Motor neuron (in vitro differentiated cells): ENCODE measurements at regions not wholly inside any gene's neighbourhood (a gene's known extent, or its start where the extent isn't known, plus 50 kb on each side); places are given as distances from the start of the nearest gene placed in this dataset.
"Not testable (repeated sequence)": the region's sequence is repeated elsewhere in the genome, so short reads cannot be mapped to it uniquely, and the experiment has no call there.

Source experiments
- ATAC-seq, 8 experiments: fragments of 200-7000 bp; cut with Tn5 transposase; replicated peaks in 6 of 8; 2 replicates each; pipeline ENCODE4 v1.8.0; 2021; ENCODE audit warnings: mild to moderate bottlenecking in 8 of 8, moderate library complexity in 8 of 8
- H3K27ac ChIP-seq, 2 donors: fragments of 250-450 bp; sonication (Bioruptor Pico); 2 replicates each; pipeline ENCODE4 v1.9.0; 2021; ENCODE audit warnings: antibody characterized with exemption in 2 of 2, mild to moderate bottlenecking in 2 of 2, moderate library complexity in 1 of 2
- H3K4me1 ChIP-seq, 2 donors: fragments of 250-450 bp; sonication (Bioruptor Pico); replicated peaks in 1 of 2; 2 replicates each; pipeline ENCODE4 v1.6.1; 2021; ENCODE audit warnings: antibody characterized with exemption in 2 of 2, mild to moderate bottlenecking in 2 of 2, moderate library complexity in 1 of 2
- H3K4me3 ChIP-seq, 5 donors: fragments of 250-450 bp; sonication (Bioruptor Pico); 2 replicates each; pipeline ENCODE4 v1.9.0; 2021; ENCODE audit warnings: antibody characterized with exemption in 5 of 5, mild to moderate bottlenecking in 5 of 5, moderate library complexity in 4 of 5
- WGBS, 10 experiments: fragments of 450-650 bp; shearing (Covaris generic); methylation state at CpG; one replicate each; pipeline ENCODE4 v1.0.0; 2022; 5-methylcytosine and 5-hydroxymethylcytosine counted together
- in situ Hi-C, 9 experiments: fragments of 400-800 bp; cut with MboI; loops; one replicate each; pipeline ENCODE4 v1.15.0; 2021; ENCODE audit warnings: low sequenced_read_pairs in 9 of 9, low pct_unique_long_range_greater_than_20kb in 2 of 9; ENCODE audit not compliant: unreplicated experiment in 9 of 9

DNA sequence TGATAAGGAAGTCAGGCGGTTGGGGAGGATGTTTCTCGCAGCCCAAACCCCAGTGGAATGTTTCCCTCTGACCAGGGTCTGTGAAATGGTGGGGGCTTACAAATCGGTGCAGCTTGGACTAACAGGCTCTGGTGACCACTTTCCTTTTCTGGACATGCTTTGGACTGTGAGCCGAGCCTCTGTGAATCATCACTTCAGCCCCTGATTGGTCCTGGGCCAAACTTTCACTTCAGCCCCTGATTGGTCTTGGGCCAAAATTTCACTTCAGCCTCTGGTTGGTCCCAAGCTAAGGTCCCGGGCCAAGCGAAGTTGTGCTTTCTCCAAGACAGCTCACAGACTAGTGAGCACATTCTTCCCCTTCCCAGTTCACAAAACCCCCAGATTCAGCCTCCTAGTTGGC, 223.7 kb upstream of the ANKRD20A1 start:
- no CpG with 5 or more reads among the region's 6 CpGs for WGBS, 10 experiments
- H3K4me3 ChIP-seq, H3K27ac ChIP-seq, in situ Hi-C loops, ATAC-seq, H3K4me1 ChIP-seq: not testable (repeated sequence)

- WGBS, 10 experiments, result no CpG with 5 or more reads among the region's 15 CpGs
- peak in 5 of 8 experiments; percentile 17 to 51 (median 38) for ATAC-seq
- H3K4me3 ChIP-seq, in situ Hi-C loops, H3K27ac ChIP-seq, H3K4me1 ChIP-seq: not testable (repeated sequence)
Observed at GRCh38 chr9:67611900-67612299, 246.8 kb upstream of the ANKRD20A1 start.

- H3K27ac ChIP-seq, H3K4me1 ChIP-seq, H3K4me3 ChIP-seq, ATAC-seq, in situ Hi-C loops: not testable (repeated sequence)
- WGBS, 10 experiments, result no CpG with 5 or more reads among the region's 8 CpGs
Observed at GRCh38 chr9:67609872-67610271, 248.9 kb upstream of the ANKRD20A1 start.

- ATAC-seq, H3K4me1 ChIP-seq, H3K27ac ChIP-seq, in situ Hi-C loops, H3K4me3 ChIP-seq: not testable (repeated sequence)
- WGBS, 10 experiments, result 100% methylated on average over 1 of the region's 7 CpGs; no CpG with 5 or more reads in 9 of the 10 experiments
Observed at GRCh38 chr9:67609435-67609834, 249.3 kb upstream of the ANKRD20A1 start.

GRCh38 chr9:67605113-67605512, 253.6 kb upstream of the ANKRD20A1 start:
- H3K27ac ChIP-seq, in situ Hi-C loops, H3K4me1 ChIP-seq, H3K4me3 ChIP-seq, ATAC-seq: not testable (repeated sequence)
- WGBS, 10 experiments, result no CpG with 5 or more reads among the region's 9 CpGs

DNA sequence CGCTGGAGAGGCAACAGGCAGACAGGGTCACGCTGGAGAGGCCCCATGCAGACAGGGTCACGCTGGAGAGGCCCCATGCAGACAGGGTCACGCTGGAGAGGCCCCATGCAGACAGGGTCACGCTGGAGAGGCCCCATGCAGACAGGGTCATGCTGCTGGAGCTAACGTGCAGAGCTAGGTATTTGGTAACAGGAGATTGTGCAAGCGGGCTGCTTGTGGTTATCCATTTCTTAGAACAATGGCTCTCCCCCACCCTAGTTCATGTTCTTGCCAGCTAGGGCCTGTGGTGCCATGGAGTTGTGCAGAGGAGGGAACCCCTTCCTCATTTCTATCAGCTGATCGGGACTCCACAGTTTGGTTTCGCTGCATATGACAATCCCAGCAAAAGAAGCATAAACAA, 255.1 kb upstream of the ANKRD20A1 start:
- H3K4me3 ChIP-seq, H3K4me1 ChIP-seq, H3K27ac ChIP-seq, in situ Hi-C loops, ATAC-seq: not testable (repeated sequence)
- no CpG with 5 or more reads among the region's 9 CpGs for WGBS, 10 experiments

DNA sequence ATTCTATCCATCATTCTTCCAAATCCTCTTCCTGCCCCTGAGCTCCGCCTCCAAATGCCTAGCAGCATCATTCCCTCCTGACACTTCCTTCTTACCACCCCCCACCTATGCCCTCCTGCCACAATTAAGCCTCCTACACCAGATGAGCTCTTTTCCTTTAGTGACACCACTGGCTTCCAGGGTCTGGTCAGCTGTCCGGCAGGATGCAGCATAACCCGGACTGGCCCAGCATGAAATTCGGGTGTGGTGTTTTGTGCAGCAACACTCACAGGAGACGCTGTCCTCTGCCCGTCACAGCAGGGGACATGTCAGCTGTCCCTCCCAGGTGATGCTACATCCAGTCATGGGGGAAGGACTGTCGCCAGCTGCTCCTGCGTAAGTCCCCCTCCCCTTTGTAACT, 266.3 kb upstream of the ANKRD20A1 start:
- ATAC-seq, result peak in 2 of 8 experiments; percentile 53 to 69
- H3K4me1 ChIP-seq, in situ Hi-C loops, H3K4me3 ChIP-seq, H3K27ac ChIP-seq: not testable (repeated sequence)
- WGBS, 10 experiments, result no CpG with 5 or more reads among the region's 8 CpGs

DNA sequence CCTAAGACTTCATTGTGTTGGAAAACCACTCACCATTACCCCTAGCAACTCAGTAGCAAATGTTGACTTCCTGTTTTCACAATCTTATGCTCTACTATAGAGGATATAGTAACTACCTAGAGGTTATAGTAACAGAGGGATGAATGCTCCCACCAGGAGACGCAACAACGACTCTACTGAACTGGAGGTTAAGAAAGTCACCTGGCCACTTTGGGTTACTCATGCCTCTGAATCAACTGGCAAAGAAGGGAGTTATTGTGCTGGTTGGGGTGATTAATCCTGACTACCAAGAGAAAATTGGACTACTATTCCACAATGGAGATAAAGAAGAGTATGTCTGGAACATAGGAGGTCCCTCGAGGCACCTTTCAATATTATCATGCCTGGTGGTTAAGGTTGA, 302.9 kb upstream of the ANKRD20A1 start:
- in situ Hi-C loops, result not testable (repeated sequence)

GRCh38 chr9:67550044-67550443, 308.7 kb upstream of the ANKRD20A1 start:
- ATAC-seq, H3K27ac ChIP-seq, H3K4me3 ChIP-seq, H3K4me1 ChIP-seq, in situ Hi-C loops: not testable (repeated sequence)
- WGBS, 10 experiments, result no CpG with 5 or more reads among the region's 6 CpGs

More for the DNA sequence above, 302.9 kb upstream of the ANKRD20A1 start:
- not testable (repeated sequence) for ATAC-seq, H3K4me1 ChIP-seq, H3K27ac ChIP-seq, H3K4me3 ChIP-seq
- no CpG with 5 or more reads among the region's 3 CpGs for WGBS, 10 experiments

DNA sequence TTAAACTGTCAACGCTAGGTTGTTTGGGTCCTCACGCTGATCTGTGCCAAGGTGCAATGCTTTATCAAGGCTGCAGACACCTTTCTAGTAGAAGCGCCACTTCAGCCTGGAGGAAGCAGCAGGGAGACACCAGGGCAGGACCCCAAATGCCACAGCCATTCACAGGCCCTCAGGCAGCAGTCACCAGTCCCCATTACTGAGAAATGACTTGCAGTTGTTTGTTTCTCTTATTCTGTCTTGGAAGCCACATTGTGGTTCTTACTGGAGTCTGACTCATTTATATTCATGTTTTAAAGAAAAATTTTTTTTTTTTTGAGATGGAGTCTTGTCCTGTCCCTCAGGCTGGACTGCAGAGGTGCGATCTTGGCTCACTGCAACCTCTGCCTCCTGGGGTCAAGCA, 328.9 kb upstream of the ANKRD20A1 start:
- in situ Hi-C loops, H3K27ac ChIP-seq, H3K4me3 ChIP-seq, ATAC-seq, H3K4me1 ChIP-seq: not testable (repeated sequence)
- no CpG with 5 or more reads among the region's 4 CpGs for WGBS, 10 experiments

DNA sequence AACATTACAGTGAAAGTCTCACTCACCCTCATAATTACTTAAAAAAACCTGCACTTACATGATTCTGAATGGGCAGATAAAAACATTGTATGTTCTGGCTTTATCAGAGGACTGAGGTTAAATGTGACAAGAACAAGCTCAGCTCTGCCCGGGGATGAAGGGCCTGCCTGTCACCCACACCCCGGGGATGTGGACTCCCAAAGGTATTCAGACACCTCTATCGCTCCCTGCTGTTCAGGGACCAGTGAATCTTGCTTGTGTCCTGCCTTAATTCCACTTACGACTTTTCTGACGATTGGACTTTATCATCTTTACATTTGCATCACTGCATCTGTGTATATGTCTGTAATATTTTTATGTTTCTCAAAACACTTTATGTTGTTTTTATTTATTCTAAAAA, 341.8 kb upstream of the ANKRD20A1 start:
- ATAC-seq, H3K4me3 ChIP-seq, in situ Hi-C loops, H3K4me1 ChIP-seq, H3K27ac ChIP-seq: not testable (repeated sequence)
- no CpG with 5 or more reads among the region's 5 CpGs for WGBS, 10 experiments

- in situ Hi-C loops, ATAC-seq, H3K27ac ChIP-seq, H3K4me1 ChIP-seq, H3K4me3 ChIP-seq: not testable (repeated sequence)
- no CpG with 5 or more reads among the region's 10 CpGs for WGBS, 10 experiments
Observed at GRCh38 chr9:67514587-67514986, 344.1 kb upstream of the ANKRD20A1 start.

- ATAC-seq, in situ Hi-C loops, H3K27ac ChIP-seq, H3K4me1 ChIP-seq, H3K4me3 ChIP-seq: not testable (repeated sequence)
- no CpG with 5 or more reads among the region's 2 CpGs for WGBS, 10 experiments
Observed at GRCh38 chr9:67503728-67504369, 354.9 kb upstream of the ANKRD20A1 start.

DNA sequence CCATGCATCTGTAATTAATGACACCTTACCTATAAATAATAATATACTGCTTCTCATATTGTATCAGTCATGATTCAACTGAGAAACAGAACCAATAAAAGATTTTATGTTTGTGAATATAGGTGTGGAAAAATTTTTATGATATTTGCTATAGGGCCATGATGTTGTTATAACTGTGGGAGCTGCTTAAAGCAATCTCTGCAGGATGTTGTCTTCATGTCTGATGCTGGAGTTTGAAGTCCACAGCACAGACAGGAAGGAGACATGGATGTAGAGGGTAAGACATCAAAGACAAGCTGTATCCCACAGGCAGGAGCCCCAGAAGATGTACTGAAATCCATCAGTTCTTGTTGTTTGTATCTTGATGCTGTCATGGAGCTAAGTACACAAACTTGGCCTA, 366.7 kb upstream of the ANKRD20A1 start:
- H3K4me3 ChIP-seq, H3K27ac ChIP-seq, H3K4me1 ChIP-seq, ATAC-seq, in situ Hi-C loops: not testable (repeated sequence)
